Calu3 (cell line): ENCODE measurements at regions not wholly inside any gene's neighbourhood (a gene's known extent, or its start where the extent isn't known, plus 50 kb on each side); places are given as distances from the start of the nearest gene placed in this dataset.
"Not testable (repeated sequence)": the region's sequence is repeated elsewhere in the genome, so short reads cannot be mapped to it uniquely, and the experiment has no call there.

Experiments used
- BruUV-seq: library from RNA; stranded (reverse); fragments of 400-500 nt; replicated peaks from 2 replicates; lab custom pipeline; 2021; lab: Mats Ljungman, UMichigan
- CTCF ChIA-PET: fragments of 300-600 bp; sonication (Branson Sonifier 250); formaldehyde crosslinking; loops from one replicate; lab custom pipeline; 2022; ENCODE audit warnings: antibody characterized with exemption; lab: Charles Lee
- DNase-seq: peaks from one replicate; pipeline ENCODE4 v3.0.0; 2022
- H3K27ac Mint-ChIP-seq: one replicate; pipeline ENCODE4 v1.8.0; 2022; ENCODE audit warnings: mixed read lengths; ENCODE audit not compliant: unreplicated experiment
- H3K27me3 Mint-ChIP-seq: one replicate; pipeline ENCODE4 v1.8.0; 2022; ENCODE audit warnings: mixed read lengths; ENCODE audit not compliant: unreplicated experiment
- H3K36me3 Mint-ChIP-seq: one replicate; pipeline ENCODE4 v1.8.0; 2022; ENCODE audit warnings: mild to moderate bottlenecking, moderate library complexity, mixed read lengths; ENCODE audit not compliant: insufficient read depth, unreplicated experiment
- H3K4me1 Mint-ChIP-seq: one replicate; pipeline ENCODE4 v1.8.0; 2022; ENCODE audit warnings: mild to moderate bottlenecking, low read depth, mixed read lengths; ENCODE audit not compliant: unreplicated experiment
- H3K4me3 Mint-ChIP-seq: one replicate; pipeline ENCODE4 v1.8.0; 2022; ENCODE audit warnings: mild to moderate bottlenecking, low read depth, moderate library complexity, mixed read lengths; ENCODE audit not compliant: unreplicated experiment
- H3K9me3 Mint-ChIP-seq: one replicate; pipeline ENCODE4 v1.8.0; 2022; ENCODE audit warnings: low read depth, mixed read lengths; ENCODE audit not compliant: unreplicated experiment
- intact Hi-C: fragments of 100-400 bp; cut with micrococcal nuclease; formaldehyde crosslinking; loops from one replicate; pipeline ENCODE4 v1.10.0; 2022; ENCODE audit not compliant: unreplicated experiment
- TF ChIP-seq, protein P1 (sequence below): fragments of 200-600 bp; IDR thresholded peaks from one replicate; pipeline ENCODE4 v1.8.0; 2022; ENCODE audit warnings: antibody characterized with exemption; ENCODE audit not compliant: unreplicated experiment

DNA sequence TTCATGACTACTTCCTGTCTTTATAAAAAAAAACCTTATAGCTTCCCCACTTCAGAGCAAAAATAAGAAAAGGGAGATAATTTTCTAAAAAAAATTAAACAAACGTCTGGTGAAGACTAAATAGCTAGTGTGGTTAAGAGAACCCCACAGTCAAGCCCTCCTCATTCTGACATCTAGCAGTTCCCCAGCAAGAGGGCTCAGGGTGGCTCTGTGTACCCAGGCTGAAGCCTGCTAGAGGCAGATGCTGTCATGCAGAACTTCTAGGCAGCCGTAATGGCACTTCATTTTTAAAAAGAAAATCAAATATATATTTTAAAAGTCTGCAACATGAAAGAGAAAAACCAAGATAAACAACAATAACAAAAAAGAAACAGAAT is 223.1 kb upstream of the KLF14 start:
- DNase-seq = no peak
- BruUV-seq = no TSS peak
- intact Hi-C loops = no loop called here
- TF ChIP-seq, protein P1, sequence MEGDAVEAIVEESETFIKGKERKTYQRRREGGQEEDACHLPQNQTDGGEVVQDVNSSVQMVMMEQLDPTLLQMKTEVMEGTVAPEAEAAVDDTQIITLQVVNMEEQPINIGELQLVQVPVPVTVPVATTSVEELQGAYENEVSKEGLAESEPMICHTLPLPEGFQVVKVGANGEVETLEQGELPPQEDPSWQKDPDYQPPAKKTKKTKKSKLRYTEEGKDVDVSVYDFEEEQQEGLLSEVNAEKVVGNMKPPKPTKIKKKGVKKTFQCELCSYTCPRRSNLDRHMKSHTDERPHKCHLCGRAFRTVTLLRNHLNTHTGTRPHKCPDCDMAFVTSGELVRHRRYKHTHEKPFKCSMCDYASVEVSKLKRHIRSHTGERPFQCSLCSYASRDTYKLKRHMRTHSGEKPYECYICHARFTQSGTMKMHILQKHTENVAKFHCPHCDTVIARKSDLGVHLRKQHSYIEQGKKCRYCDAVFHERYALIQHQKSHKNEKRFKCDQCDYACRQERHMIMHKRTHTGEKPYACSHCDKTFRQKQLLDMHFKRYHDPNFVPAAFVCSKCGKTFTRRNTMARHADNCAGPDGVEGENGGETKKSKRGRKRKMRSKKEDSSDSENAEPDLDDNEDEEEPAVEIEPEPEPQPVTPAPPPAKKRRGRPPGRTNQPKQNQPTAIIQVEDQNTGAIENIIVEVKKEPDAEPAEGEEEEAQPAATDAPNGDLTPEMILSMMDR = no peak
- Mint-ChIP-seq H3K27ac (no peak overlapping the region), H3K36me3 (peaks cover 12% of the 10 kb centered on the region), H3K27me3 (no peaks in the 10 kb centered on the region), H3K9me3 (no peaks in the 10 kb centered on the region), H3K4me1 (peaks cover 38% of the 10 kb centered on the region), H3K4me3 (no peak overlapping the region)
- CTCF ChIA-PET = interaction anchor here (0.7 kb wide), 1 partner anchor 11 kb away, joined by 5 read pairs; no protein-coding TSS in a partner anchor

DNA sequence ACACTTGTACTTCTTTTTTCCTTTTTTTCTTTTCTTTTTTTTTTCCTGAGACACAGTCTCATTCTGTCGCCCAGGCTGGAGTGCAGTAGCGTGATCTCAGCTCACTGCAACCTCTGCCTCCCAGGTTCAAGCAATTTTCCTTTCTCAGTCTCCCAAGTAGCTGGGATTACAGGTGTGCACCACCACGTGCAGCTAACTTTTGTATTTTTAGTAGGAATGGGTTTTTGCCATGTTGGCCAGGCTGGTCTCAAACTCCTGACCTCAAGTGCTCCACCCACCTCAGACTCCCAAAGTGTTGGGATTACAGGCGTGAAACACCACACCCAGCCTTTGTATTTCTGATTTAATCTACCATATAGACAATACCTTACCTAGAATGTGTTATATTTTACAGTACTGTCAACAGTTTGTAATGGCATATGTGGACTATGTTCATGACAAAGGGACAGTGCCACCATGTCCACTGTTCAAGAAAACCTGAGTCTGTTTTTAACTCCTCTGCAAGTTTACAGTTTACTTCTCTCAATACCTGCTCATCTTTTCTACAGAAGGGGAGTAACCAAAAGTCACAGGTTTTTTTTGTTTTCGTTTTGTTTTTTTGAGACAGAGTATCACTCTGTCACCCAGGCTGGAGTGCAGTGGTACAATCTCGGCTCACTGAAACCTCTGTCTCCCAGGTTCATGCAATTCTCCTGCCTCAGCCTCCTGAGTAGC is 223.9 kb upstream of the KLF14 start:
- BruUV-seq, intact Hi-C loops: not testable (repeated sequence)
- peaks cover 46% of the 10 kb centered on the region for H3K4me1 Mint-ChIP-seq

DNA sequence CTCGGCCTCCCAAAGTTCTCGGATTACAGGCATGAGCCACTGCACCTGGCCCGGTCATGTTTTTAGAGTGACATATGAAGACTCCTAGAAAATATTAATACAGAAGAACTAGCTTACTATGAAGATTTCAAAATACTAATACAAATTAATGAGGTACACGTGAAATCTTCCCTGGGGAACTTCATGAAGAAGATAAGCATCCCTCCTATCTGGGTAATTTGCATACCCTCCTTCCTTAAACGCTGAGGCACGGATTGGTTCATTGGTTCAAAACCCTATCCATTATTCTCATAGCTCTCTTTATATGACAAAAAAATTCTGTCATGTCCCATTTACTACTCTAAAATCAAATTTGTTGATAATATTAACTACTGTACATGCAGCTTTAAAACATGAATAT is 224.8 kb upstream of the KLF14 start:
- DNase-seq = no peak
- TF ChIP-seq, protein P1 = no peak
- BruUV-seq = no TSS peak
- intact Hi-C loops = no loop called here
- CTCF ChIA-PET = interaction anchor here (0.9 to 1.2 kb wide), 2 partner anchors 37 to 74 kb away, joined by 3 to 4 read pairs; no protein-coding TSS in a partner anchor
- Mint-ChIP-seq H3K4me3 (no peak overlapping the region), H3K27me3 (no peaks in the 10 kb centered on the region), H3K4me1 (peaks cover 51% of the 10 kb centered on the region), H3K9me3 (no peaks in the 10 kb centered on the region), H3K27ac (peak overlapping the region; percentile 15), H3K36me3 (peaks cover 17% of the 10 kb centered on the region)

More for the DNA sequence above, 223.9 kb upstream of the KLF14 start:
- DNase-seq, H3K27ac Mint-ChIP-seq, H3K9me3 Mint-ChIP-seq, H3K27me3 Mint-ChIP-seq, CTCF ChIA-PET, H3K4me3 Mint-ChIP-seq: not testable (repeated sequence)
- H3K36me3 Mint-ChIP-seq = peaks cover 13% of the 10 kb centered on the region

DNA sequence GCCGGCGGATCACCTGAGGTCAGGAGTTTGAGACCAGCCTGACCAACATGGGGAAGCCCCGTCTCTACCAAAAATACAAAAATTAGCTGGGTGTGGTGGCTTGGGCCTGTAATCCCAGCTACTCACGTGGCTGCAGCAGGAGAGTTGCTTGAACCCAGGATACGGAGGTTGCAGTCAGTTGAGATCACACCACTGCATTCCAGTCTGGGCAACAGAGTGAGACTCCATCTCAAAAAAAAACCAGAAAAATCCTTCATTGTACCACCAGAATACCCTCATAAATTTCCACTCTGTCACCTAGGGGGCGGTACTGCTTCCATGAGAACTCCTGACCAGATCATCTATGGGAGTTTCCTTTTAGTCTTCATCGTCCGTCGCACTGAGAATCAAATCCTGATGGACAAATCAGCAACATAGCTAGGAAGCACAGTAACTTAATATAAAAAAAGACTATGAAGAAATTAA is 225.8 kb upstream of the KLF14 start:
- TF ChIP-seq, protein P1 = peak; percentile 58
- CTCF ChIA-PET = interaction anchor here (0.5 to 2.0 kb wide), 17 partner anchors 14 to 759 kb away, joined by 3 to 14 read pairs (median 4); no protein-coding TSS in a partner anchor
- peak overlapping the region; percentile 54 for H3K4me3 Mint-ChIP-seq
- no peaks in the 10 kb centered on the region for H3K9me3 Mint-ChIP-seq
- H3K36me3 Mint-ChIP-seq = peaks cover 17% of the 10 kb centered on the region
- intact Hi-C loops = no loop called here
- peaks cover 51% of the 10 kb centered on the region for H3K4me1 Mint-ChIP-seq
- peak; percentile 63 for DNase-seq
- TSS peak; percentile 51 for BruUV-seq
- peak overlapping the region; percentile 100 for H3K27ac Mint-ChIP-seq
- H3K27me3 Mint-ChIP-seq = no peaks in the 10 kb centered on the region
